DOHH2 (cell line): ENCODE measurements at regions not wholly inside any gene's neighbourhood (a gene's known extent, or its start where the extent isn't known, plus 50 kb on each side); places are given as distances from the start of the nearest gene placed in this dataset.

Experiments used
- EZH2phosphoT487 ChIP-seq: fragments of 200-600 bp; sonication (generic); IDR thresholded peaks from 2 replicates; pipeline ENCODE4 v1.6.1; 2017; ENCODE audit warnings: borderline replicate concordance, mild to moderate bottlenecking, antibody characterized with exemption, low read length, moderate library complexity, mixed read lengths
- TF ChIP-seq, protein P1 (sequence below): fragments of 200-600 bp; sonication (generic); IDR thresholded peaks from one replicate; pipeline ENCODE4 v1.5.1; 2014; ENCODE audit warnings: antibody characterized with exemption, mild to moderate bottlenecking, low read depth, low read length; ENCODE audit not compliant: poor library complexity, severe bottlenecking

DNA sequence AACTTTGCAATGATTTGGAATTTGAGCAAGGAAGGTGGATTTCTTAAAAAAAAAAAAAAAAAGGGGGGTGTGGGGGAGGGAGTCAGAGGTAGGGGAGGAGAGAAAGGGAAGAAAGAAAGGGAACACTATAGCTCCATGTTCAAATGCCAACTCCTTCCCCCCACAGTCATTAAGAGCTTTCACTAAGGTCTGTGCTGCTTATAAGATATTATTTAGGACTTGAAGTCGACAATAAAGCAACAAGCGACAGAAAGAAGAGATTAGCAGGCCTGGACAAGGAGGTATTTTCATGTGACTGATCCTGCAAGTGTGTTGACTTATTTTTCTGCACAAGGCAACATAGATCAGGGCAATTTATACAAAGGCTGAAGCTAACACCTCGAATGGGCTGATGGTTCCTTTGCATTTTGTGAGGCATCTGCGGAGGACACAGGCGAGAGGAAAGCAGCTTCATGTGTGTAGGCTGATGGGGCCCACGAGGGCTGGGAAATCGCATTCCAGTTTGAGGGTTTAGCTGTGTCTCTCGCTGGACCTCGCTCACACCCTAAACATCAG, 382.0 kb downstream of the SOX11 start:
- TF ChIP-seq, protein P1, sequence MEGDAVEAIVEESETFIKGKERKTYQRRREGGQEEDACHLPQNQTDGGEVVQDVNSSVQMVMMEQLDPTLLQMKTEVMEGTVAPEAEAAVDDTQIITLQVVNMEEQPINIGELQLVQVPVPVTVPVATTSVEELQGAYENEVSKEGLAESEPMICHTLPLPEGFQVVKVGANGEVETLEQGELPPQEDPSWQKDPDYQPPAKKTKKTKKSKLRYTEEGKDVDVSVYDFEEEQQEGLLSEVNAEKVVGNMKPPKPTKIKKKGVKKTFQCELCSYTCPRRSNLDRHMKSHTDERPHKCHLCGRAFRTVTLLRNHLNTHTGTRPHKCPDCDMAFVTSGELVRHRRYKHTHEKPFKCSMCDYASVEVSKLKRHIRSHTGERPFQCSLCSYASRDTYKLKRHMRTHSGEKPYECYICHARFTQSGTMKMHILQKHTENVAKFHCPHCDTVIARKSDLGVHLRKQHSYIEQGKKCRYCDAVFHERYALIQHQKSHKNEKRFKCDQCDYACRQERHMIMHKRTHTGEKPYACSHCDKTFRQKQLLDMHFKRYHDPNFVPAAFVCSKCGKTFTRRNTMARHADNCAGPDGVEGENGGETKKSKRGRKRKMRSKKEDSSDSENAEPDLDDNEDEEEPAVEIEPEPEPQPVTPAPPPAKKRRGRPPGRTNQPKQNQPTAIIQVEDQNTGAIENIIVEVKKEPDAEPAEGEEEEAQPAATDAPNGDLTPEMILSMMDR: no peak
- no peak for TF ChIP-seq EZH2phosphoT487
